ENCODE measurements at regions not wholly inside any gene's neighbourhood (a gene's known extent, or its start where the extent isn't known, plus 50 kb on each side); places are given as distances from the start of the nearest gene placed in this dataset.
"Not testable (repeated sequence)": the region's sequence is repeated elsewhere in the genome, so short reads cannot be mapped to it uniquely, and the experiment has no call there.

DNA sequence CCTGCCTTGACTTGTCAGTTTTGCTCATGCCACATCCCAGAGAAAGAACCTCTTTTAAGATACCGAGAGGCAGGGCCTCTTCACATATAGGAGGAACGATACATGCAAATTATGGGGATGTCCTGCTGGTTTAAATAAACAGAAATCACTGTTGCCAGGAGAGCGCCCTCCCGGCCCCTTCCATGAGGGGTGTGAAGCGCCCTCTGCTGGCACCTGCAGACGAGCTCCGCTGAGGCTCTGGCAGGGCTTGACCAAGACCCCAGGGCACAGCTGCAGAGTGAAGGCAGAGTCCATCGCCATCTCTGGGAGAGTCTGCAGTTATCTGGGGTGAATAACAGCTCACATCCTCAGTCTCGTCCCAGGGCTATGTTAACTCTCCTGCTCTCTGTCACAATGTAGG is 468.8 kb downstream of the RPIA start:
- DNase-seq (ENCODE audit: low read depth, low spot score); intact Hi-C loops (cut with micrococcal nuclease); H3K9me2 ChIP-seq (ENCODE audit: insufficient read depth); H3K79me2 ChIP-seq (ENCODE audit: insufficient read depth, low read length); H3K9ac ChIP-seq (ENCODE audit: low read length); H4K20me1 ChIP-seq (ENCODE audit: insufficient read depth); H3K27me3 ChIP-seq (ENCODE audit: insufficient read depth, low read length); H3K4me3 ChIP-seq (replicated peaks in 1 of 2; ENCODE audit: low read depth in 1 of 2, low read length in 2 of 2); H3K4me1 ChIP-seq (ENCODE audit: control insufficient read depth in 1 of 2, insufficient read depth in 2 of 2, low read length in 2 of 2); H2AFZ ChIP-seq (ENCODE audit: low read depth, low read length, poor library complexity, severe bottlenecking); BruUV-seq (replicated peaks); RAD21 ChIA-PET (ENCODE audit: low non-redundant PET in 1 of 2, low total read pairs in 2 of 2, uncharacterized antibody in 2 of 2, unreplicated experiment in 2 of 2); H3K9me3 ChIP-seq (ENCODE audit: control insufficient read depth in 1 of 2, insufficient read depth in 1 of 2, low read depth in 1 of 2, low read length in 2 of 2); H3K27ac ChIP-seq (ENCODE audit: low read depth, low read length); H3K4me2 ChIP-seq (ENCODE audit: low read length); H3K36me3 ChIP-seq (ENCODE audit: control insufficient read depth in 1 of 2, insufficient read depth in 2 of 2, low read length in 2 of 2); POLR2A ChIA-PET: not testable (repeated sequence)
- TF ChIP-seq, protein P1, sequence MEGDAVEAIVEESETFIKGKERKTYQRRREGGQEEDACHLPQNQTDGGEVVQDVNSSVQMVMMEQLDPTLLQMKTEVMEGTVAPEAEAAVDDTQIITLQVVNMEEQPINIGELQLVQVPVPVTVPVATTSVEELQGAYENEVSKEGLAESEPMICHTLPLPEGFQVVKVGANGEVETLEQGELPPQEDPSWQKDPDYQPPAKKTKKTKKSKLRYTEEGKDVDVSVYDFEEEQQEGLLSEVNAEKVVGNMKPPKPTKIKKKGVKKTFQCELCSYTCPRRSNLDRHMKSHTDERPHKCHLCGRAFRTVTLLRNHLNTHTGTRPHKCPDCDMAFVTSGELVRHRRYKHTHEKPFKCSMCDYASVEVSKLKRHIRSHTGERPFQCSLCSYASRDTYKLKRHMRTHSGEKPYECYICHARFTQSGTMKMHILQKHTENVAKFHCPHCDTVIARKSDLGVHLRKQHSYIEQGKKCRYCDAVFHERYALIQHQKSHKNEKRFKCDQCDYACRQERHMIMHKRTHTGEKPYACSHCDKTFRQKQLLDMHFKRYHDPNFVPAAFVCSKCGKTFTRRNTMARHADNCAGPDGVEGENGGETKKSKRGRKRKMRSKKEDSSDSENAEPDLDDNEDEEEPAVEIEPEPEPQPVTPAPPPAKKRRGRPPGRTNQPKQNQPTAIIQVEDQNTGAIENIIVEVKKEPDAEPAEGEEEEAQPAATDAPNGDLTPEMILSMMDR (IDR thresholded peaks at IDR 0.05 in 2 of 3, conservative IDR thresholded peaks at IDR 0.05 in 1 of 3; ENCODE audit: borderline replicate concordance in 1 of 3, insufficient read depth in 1 of 3, low read depth in 2 of 3, low read length in 2 of 3), result peak in 2 of 3 experiments; percentile 17 to 22; a peak in 2 of 6 replicates
- ATAC-seq, result peak; percentile 100
- CTCF ChIA-PET, result interaction anchor here (1.0 kb wide), 1 partner anchor 257 kb away, joined by 3 read pairs; no protein-coding TSS in a partner anchor

DNA sequence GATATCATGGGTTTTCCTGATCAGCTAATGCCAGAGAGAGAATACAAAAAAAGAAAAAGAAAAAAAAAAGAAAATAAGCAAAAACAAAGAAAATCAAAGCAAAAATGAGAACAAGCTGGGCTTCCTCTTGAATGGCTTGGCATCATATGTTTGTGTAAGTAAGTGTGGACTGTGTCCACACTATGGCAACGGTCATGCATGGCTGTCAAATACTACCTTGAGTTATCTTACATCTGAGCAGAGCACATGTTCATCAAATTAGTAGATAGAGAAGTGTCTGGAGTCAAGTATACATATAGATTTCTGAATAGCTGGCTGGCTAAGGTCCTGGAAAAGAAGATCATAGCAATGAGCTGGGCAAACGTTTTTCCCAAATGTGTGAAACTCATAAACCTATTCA is 470.2 kb downstream of the RPIA start:
- not testable (repeated sequence) for ATAC-seq

DNA sequence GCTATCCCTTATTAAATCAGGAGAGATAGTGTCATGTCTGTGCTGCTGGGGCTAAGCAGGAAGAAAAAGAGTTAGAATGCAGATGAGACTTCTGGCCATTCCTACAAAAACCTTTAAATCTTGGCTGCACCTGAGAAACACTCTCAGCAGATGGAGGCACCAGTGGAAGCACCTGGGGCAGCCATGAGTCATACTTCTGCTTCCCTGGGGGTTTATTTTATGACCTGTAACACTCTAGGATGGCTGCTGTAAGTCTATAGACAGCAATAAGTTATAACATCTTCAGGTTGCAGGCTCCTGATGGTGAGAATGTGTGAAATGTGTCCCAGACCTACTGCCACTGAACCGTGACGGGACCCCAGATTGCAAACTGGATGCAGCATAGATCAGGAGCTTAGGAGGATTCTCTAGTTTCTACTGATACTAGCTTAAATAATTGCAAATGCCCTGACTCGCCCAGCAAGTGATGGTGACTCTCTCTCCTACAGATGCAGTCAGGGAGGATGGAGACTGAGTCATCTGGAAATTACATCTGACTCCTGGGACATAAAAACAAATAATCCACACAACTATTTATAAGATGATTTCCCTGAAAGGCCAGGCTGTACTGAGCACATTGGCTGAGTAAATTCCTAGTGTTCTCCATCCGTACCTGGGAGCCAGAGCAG is 479.2 kb downstream of the RPIA start:
- intact Hi-C loops (cut with micrococcal nuclease), result not testable (repeated sequence)

More for the DNA sequence above, 470.2 kb downstream of the RPIA start:
- BruUV-seq (replicated peaks); POLR2A ChIA-PET; CTCF ChIA-PET; DNase-seq (ENCODE audit: low read depth, low spot score); H3K9me3 ChIP-seq (ENCODE audit: control insufficient read depth in 1 of 2, insufficient read depth in 1 of 2, low read depth in 1 of 2, low read length in 2 of 2); H3K36me3 ChIP-seq (ENCODE audit: control insufficient read depth in 1 of 2, insufficient read depth in 2 of 2, low read length in 2 of 2); H3K9ac ChIP-seq (ENCODE audit: low read length); intact Hi-C loops (cut with micrococcal nuclease); H2AFZ ChIP-seq (ENCODE audit: low read depth, low read length, poor library complexity, severe bottlenecking); H3K9me2 ChIP-seq (ENCODE audit: insufficient read depth); H3K79me2 ChIP-seq (ENCODE audit: insufficient read depth, low read length); H3K4me2 ChIP-seq (ENCODE audit: low read length); H3K4me1 ChIP-seq (ENCODE audit: control insufficient read depth in 1 of 2, insufficient read depth in 2 of 2, low read length in 2 of 2); RAD21 ChIA-PET (ENCODE audit: low non-redundant PET in 1 of 2, low total read pairs in 2 of 2, uncharacterized antibody in 2 of 2, unreplicated experiment in 2 of 2); H3K27ac ChIP-seq (ENCODE audit: low read depth, low read length); H3K4me3 ChIP-seq (replicated peaks in 1 of 2; ENCODE audit: low read depth in 1 of 2, low read length in 2 of 2); H3K27me3 ChIP-seq (ENCODE audit: insufficient read depth, low read length); H4K20me1 ChIP-seq (ENCODE audit: insufficient read depth): not testable (repeated sequence)

DNA sequence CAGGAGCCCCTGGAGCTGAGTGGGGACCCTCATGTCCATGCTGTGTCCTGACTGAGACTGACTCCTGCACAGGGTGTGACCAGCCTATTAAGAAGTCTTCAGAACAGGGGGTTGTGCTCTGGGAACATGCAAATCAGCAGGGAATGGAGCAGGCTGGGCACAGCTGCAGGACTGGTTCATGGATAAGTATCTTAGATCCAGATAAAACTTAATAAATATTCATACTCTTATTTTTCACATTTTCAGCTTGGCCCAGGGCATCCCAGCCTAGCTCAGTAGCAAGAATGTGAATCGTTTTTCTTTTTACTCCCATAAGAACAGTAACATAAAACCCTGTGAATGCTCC is 479.7 kb downstream of the RPIA start:
- H3K9ac ChIP-seq (ENCODE audit: low read length); CTCF ChIA-PET; ATAC-seq; intact Hi-C loops (cut with micrococcal nuclease); POLR2A ChIA-PET; H4K20me1 ChIP-seq (ENCODE audit: insufficient read depth); H3K4me1 ChIP-seq (ENCODE audit: control insufficient read depth in 1 of 2, insufficient read depth in 2 of 2, low read length in 2 of 2); H3K4me3 ChIP-seq (replicated peaks in 1 of 2; ENCODE audit: low read depth in 1 of 2, low read length in 2 of 2); BruUV-seq (replicated peaks); DNase-seq (ENCODE audit: low read depth, low spot score); H2AFZ ChIP-seq (ENCODE audit: low read depth, low read length, poor library complexity, severe bottlenecking); H3K79me2 ChIP-seq (ENCODE audit: insufficient read depth, low read length); H3K4me2 ChIP-seq (ENCODE audit: low read length); RAD21 ChIA-PET (ENCODE audit: low non-redundant PET in 1 of 2, low total read pairs in 2 of 2, uncharacterized antibody in 2 of 2, unreplicated experiment in 2 of 2); H3K27ac ChIP-seq (ENCODE audit: low read depth, low read length); H3K9me2 ChIP-seq (ENCODE audit: insufficient read depth); H3K27me3 ChIP-seq (ENCODE audit: insufficient read depth, low read length); H3K36me3 ChIP-seq (ENCODE audit: control insufficient read depth in 1 of 2, insufficient read depth in 2 of 2, low read length in 2 of 2); H3K9me3 ChIP-seq (ENCODE audit: control insufficient read depth in 1 of 2, insufficient read depth in 1 of 2, low read depth in 1 of 2, low read length in 2 of 2): not testable (repeated sequence)

More for the DNA sequence above, 479.2 kb downstream of the RPIA start:
- H3K36me3 ChIP-seq (ENCODE audit: control insufficient read depth in 1 of 2, insufficient read depth in 2 of 2, low read length in 2 of 2); H3K27ac ChIP-seq (ENCODE audit: low read depth, low read length); CTCF ChIA-PET; POLR2A ChIA-PET; RAD21 ChIA-PET (ENCODE audit: low non-redundant PET in 1 of 2, low total read pairs in 2 of 2, uncharacterized antibody in 2 of 2, unreplicated experiment in 2 of 2); BruUV-seq (replicated peaks); H3K27me3 ChIP-seq (ENCODE audit: insufficient read depth, low read length); H3K4me3 ChIP-seq (replicated peaks in 1 of 2; ENCODE audit: low read depth in 1 of 2, low read length in 2 of 2); H3K9me3 ChIP-seq (ENCODE audit: control insufficient read depth in 1 of 2, insufficient read depth in 1 of 2, low read depth in 1 of 2, low read length in 2 of 2); H3K9me2 ChIP-seq (ENCODE audit: insufficient read depth); DNase-seq (ENCODE audit: low read depth, low spot score); ATAC-seq; H2AFZ ChIP-seq (ENCODE audit: low read depth, low read length, poor library complexity, severe bottlenecking); H3K79me2 ChIP-seq (ENCODE audit: insufficient read depth, low read length); H3K4me2 ChIP-seq (ENCODE audit: low read length); H4K20me1 ChIP-seq (ENCODE audit: insufficient read depth); H3K4me1 ChIP-seq (ENCODE audit: control insufficient read depth in 1 of 2, insufficient read depth in 2 of 2, low read length in 2 of 2); H3K9ac ChIP-seq (ENCODE audit: low read length): not testable (repeated sequence)

Measured in HCT116 (cell line).